Stimulated activated CD4-positive, alpha-beta T cell treated with anti-CD3 and anti-CD28 coated beads, TNF-alpha, amount 100 ng/mL, for 48 hours (primary cell): ENCODE measurements at regions not wholly inside any gene's neighbourhood (a gene's known extent, or its start where the extent isn't known, plus 50 kb on each side); places are given as distances from the start of the nearest gene placed in this dataset.

Experiments
- DNase-seq, 3 donors: peaks; one replicate each; pipeline ENCODE4 v3.0.0-alpha.2; 2020; ENCODE audit warnings: low read depth in 3 of 3

GRCh38 chr16:86214326-86215232 lies 295.7 kb upstream of the FOXF1 start:
- DNase-seq = no peak

GRCh38 chr16:86215233-86215978 lies 294.9 kb upstream of the FOXF1 start:
- no peak for DNase-seq

GRCh38 chr16:86215979-86216585 lies 294.2 kb upstream of the FOXF1 start:
- DNase-seq = no peak

GRCh38 chr16:86216591-86216990 lies 293.7 kb upstream of the FOXF1 start:
- no peak for DNase-seq

GRCh38 chr16:86217001-86217890 lies 293.1 kb upstream of the FOXF1 start:
- DNase-seq = no peak

- no peak for DNase-seq
Measured at GRCh38 chr16:86217891-86218270, 292.4 kb upstream of the FOXF1 start.

- no peak for DNase-seq
Measured at GRCh38 chr16:86218479-86219170, 291.7 kb upstream of the FOXF1 start.

- no peak for DNase-seq
Measured at GRCh38 chr16:86219655-86220445, 290.5 kb upstream of the FOXF1 start.

GRCh38 chr16:86220561-86220960 lies 289.8 kb upstream of the FOXF1 start:
- DNase-seq = no peak

GRCh38 chr16:86221085-86221484 lies 289.2 kb upstream of the FOXF1 start:
- DNase-seq = no peak

GRCh38 chr16:86222547-86222946 lies 287.8 kb upstream of the FOXF1 start:
- no peak for DNase-seq

GRCh38 chr16:86222965-86223551 lies 287.3 kb upstream of the FOXF1 start:
- DNase-seq = no peak

- DNase-seq = no peak
Measured at GRCh38 chr16:86224126-86224525, 286.2 kb upstream of the FOXF1 start.

GRCh38 chr16:86224629-86225028 lies 285.7 kb upstream of the FOXF1 start:
- DNase-seq = no peak

GRCh38 chr16:86225905-86226371 lies 284.4 kb upstream of the FOXF1 start:
- DNase-seq = no peak

- no peak for DNase-seq
Measured at GRCh38 chr16:86227041-86227440, 283.3 kb upstream of the FOXF1 start.

- DNase-seq = no peak
Measured at GRCh38 chr16:86227801-86228200, 282.5 kb upstream of the FOXF1 start.

- no peak for DNase-seq
Measured at GRCh38 chr16:86228713-86229112, 281.6 kb upstream of the FOXF1 start.

- no peak for DNase-seq
Measured at GRCh38 chr16:86229283-86229682, 281.0 kb upstream of the FOXF1 start.
